OCI-LY7 (cell line): ENCODE measurements at regions not wholly inside any gene's neighbourhood (a gene's known extent, or its start where the extent isn't known, plus 50 kb on each side); places are given as distances from the start of the nearest gene placed in this dataset.
"Not testable (repeated sequence)": the region's sequence is repeated elsewhere in the genome, so short reads cannot be mapped to it uniquely, and the experiment has no call there.

Source experiments
- EZH2phosphoT487 ChIP-seq: fragments of 200-600 bp; sonication (generic); IDR thresholded peaks from 2 replicates; pipeline ENCODE4 v1.6.1; 2018; ENCODE audit warnings: low read depth, borderline replicate concordance, mild to moderate bottlenecking, mixed run types, antibody characterized with exemption, low read length, moderate library complexity, mixed read lengths
- TF ChIP-seq, protein P1 (sequence below): fragments of 200-600 bp; sonication (generic); conservative IDR thresholded peaks from 2 replicates; pipeline ENCODE4 v1.5.1; 2014; ENCODE audit warnings: mild to moderate bottlenecking, antibody characterized with exemption, low read length, moderate library complexity, mixed read lengths

DNA sequence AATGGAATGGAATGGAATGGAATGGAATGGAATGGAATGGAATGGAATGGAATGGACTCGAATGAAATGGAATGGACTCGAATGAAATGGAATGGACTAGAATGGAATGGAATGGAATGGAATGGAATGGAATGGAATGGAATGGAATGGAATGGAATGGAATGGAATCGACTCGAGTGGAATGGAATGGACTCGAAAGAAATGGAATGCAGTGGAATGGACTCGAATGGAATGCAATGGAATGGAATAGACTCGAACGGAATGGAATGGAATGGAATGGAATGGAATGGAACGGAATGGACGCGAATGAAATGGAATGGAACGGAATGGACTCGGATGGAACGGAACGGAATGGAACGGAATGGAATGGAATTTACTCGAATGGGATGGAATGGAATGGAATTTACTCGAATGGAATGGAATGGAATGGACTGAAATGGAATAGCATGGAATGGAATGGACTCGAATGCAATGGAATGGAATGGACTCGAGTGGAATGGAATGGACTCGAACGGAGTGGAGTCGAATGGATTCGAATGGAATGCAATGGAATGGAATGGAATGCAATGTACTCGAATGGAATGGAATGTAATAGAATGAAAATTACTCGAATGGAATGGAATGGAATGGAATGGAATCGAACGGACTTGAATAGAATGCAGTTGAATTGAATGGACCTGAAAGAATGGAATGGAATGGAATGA lies 100.1 kb upstream of the FBXO28 start:
- TF ChIP-seq, protein P1, sequence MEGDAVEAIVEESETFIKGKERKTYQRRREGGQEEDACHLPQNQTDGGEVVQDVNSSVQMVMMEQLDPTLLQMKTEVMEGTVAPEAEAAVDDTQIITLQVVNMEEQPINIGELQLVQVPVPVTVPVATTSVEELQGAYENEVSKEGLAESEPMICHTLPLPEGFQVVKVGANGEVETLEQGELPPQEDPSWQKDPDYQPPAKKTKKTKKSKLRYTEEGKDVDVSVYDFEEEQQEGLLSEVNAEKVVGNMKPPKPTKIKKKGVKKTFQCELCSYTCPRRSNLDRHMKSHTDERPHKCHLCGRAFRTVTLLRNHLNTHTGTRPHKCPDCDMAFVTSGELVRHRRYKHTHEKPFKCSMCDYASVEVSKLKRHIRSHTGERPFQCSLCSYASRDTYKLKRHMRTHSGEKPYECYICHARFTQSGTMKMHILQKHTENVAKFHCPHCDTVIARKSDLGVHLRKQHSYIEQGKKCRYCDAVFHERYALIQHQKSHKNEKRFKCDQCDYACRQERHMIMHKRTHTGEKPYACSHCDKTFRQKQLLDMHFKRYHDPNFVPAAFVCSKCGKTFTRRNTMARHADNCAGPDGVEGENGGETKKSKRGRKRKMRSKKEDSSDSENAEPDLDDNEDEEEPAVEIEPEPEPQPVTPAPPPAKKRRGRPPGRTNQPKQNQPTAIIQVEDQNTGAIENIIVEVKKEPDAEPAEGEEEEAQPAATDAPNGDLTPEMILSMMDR: not testable (repeated sequence)
- not testable (repeated sequence) for TF ChIP-seq EZH2phosphoT487
